Ascending aorta (tissue), 2 donors: ENCODE measurements at regions not wholly inside any gene's neighbourhood (a gene's known extent, or its start where the extent isn't known, plus 50 kb on each side); places are given as distances from the start of the nearest gene placed in this dataset.
A peak's percentile ranks its signal among the peaks of the same experiment; 100 is the strongest.

Experiments
- DNase-seq, 2 donors: peaks; one replicate each; pipeline ENCODE4 v3.0.0-alpha.2; 2019; ENCODE audit warnings: low spot score in 2 of 2
- H3K27ac ChIP-seq, 2 donors: fragments of 200-600 bp; sonication (generic); one replicate each; pipeline ENCODE4 v1.5.1; 2016 to 2017; ENCODE audit warnings: mild to moderate bottlenecking in 1 of 2
- H3K27me3 ChIP-seq: fragments of 200-600 bp; sonication (generic); one replicate; pipeline ENCODE4 v1.5.1; 2017
- H3K36me3 ChIP-seq, 2 donors: fragments of 200-600 bp; sonication (generic); one replicate each; pipeline ENCODE4 v1.5.1; 2016
- H3K4me1 ChIP-seq, 2 donors: fragments of 200-600 bp; sonication (generic); one replicate each; pipeline ENCODE4 v1.5.1; 2016 to 2017; ENCODE audit warnings: mild to moderate bottlenecking in 1 of 2
- H3K4me3 ChIP-seq, 2 donors: fragments of 200-600 bp; sonication (generic); one replicate each; pipeline ENCODE4 v1.5.1; 2016 to 2017; ENCODE audit warnings: mild to moderate bottlenecking in 1 of 2
- H3K9me3 ChIP-seq, 2 donors: fragments of 200-600 bp; sonication (generic); one replicate each; pipeline ENCODE4 v1.5.1; 2016
- CTCF ChIP-seq, 3 experiments: fragments of 200-600 bp in 2 of 3; fragments of 450-650 bp in 1 of 3; sonication (generic) in 2 of 3; IDR thresholded peaks; one replicate each; pipeline ENCODE4 v1.5.1; 2016 to 2019; ENCODE audit warnings: antibody characterized with exemption in 3 of 3, mild to moderate bottlenecking in 1 of 3, moderate library complexity in 1 of 3
- intact Hi-C: fragments of 100-400 bp; cut with DNase I; formaldehyde crosslinking; loops from one replicate; pipeline ENCODE4 v1.15.1; 2023

GRCh38 chr13:80140685-80141084, 200.2 kb downstream of the SPRY2 start:
- intact Hi-C loops, result no loop called here
- TF ChIP-seq CTCF (IDR thresholded peaks at IDR 0.05), result no peak
- Histone ChIP-seq H3K27me3 (no peaks in the 10 kb centered on the region), H3K27ac (peak overlapping the region; percentile 50 to 70), H3K36me3 (no peaks in the 10 kb centered on the region), H3K4me1 (peaks cover 0 to 16% of the 10 kb centered on the region in 2 donors), H3K4me3 (peak overlapping the region in 1 of 2 donors; percentile 33), H3K9me3 (no peaks in the 10 kb centered on the region)
- DNase-seq, result no peak

- Histone ChIP-seq H3K27ac (no peak overlapping the region), H3K4me3 (no peak overlapping the region), H3K27me3 (no peaks in the 10 kb centered on the region), H3K36me3 (no peaks in the 10 kb centered on the region), H3K9me3 (no peaks in the 10 kb centered on the region), H3K4me1 (peaks cover 0 to 11% of the 10 kb centered on the region in 2 donors)
- no peak for TF ChIP-seq CTCF (IDR thresholded peaks at IDR 0.05)
- DNase-seq, result no peak
- intact Hi-C loops, result no loop called here
Measured at GRCh38 chr13:80139196-80139595, 201.7 kb downstream of the SPRY2 start.

GRCh38 chr13:80137994-80138393, 202.9 kb downstream of the SPRY2 start:
- intact Hi-C loops, result no loop called here
- H3K4me1 ChIP-seq, result peaks cover 6 to 19% of the 10 kb centered on the region in 2 donors

GRCh38 chr13:80134346-80134745, 206.6 kb downstream of the SPRY2 start:
- no peak for DNase-seq
- no peaks in the 10 kb centered on the region for H3K9me3 ChIP-seq
- H3K27me3 ChIP-seq, result no peaks in the 10 kb centered on the region
- H3K4me1 ChIP-seq, result peaks cover 12 to 26% of the 10 kb centered on the region in 2 donors
- intact Hi-C loops, result loop anchor here (5.0 kb wide), 1 partner anchor 87 kb away; no protein-coding TSS in a partner anchor
- no peak overlapping the region for H3K4me3 ChIP-seq
- no peaks in the 10 kb centered on the region for H3K36me3 ChIP-seq
- TF ChIP-seq CTCF (IDR thresholded peaks at IDR 0.05), result no peak
- H3K27ac ChIP-seq, result peak overlapping the region; percentile 81 to 88

More at GRCh38 chr13:80137994-80138393, 202.9 kb downstream of the SPRY2 start:
- Histone ChIP-seq H3K36me3 (no peaks in the 10 kb centered on the region), H3K9me3 (no peaks in the 10 kb centered on the region), H3K27ac (no peak overlapping the region), H3K27me3 (no peaks in the 10 kb centered on the region), H3K4me3 (no peak overlapping the region)
- DNase-seq, result no peak
- no peak for TF ChIP-seq CTCF (IDR thresholded peaks at IDR 0.05)

GRCh38 chr13:80133631-80134261, 207.2 kb downstream of the SPRY2 start:
- Histone ChIP-seq H3K4me1 (peaks cover 12 to 26% of the 10 kb centered on the region in 2 donors), H3K4me3 (peak overlapping the region; percentile 29 to 57), H3K36me3 (no peaks in the 10 kb centered on the region), H3K27ac (peak overlapping the region; percentile 81 to 88), H3K27me3 (no peaks in the 10 kb centered on the region), H3K9me3 (no peaks in the 10 kb centered on the region)
- intact Hi-C loops, result loop anchor here (2.0 to 5.0 kb wide), 3 partner anchors 86 to 207 kb away; partner anchors contain the start of gene SPRY2
- TF ChIP-seq CTCF (IDR thresholded peaks at IDR 0.05), result no peak
- DNase-seq, result no peak
